ENCODE measurements at regions not wholly inside any gene's neighbourhood (a gene's known extent, or its start where the extent isn't known, plus 50 kb on each side); places are given as distances from the start of the nearest gene placed in this dataset.
A peak's percentile ranks its signal among the peaks of the same experiment; 100 is the strongest.

DNA sequence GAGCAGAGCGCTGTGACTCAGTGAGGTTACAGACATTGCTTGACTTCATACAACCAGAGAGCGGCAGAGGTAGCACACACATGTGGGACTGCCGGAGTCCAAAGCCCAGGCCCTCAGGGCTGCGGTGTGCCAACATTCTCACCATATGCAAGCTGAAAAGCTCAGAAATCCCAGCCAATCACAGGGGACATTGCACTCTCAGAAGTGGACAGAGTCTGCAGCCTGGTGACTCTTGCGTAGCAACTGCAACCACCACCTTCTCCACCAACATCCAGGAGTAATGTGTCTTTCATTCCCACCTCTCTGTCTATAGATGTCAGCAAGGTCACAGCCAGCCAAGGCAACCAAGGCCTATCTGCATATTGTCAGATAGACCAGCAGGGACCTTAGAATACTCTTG lies 158.1 kb downstream of the TTC32 start:
- no peaks in the 10 kb centered on the region for H3K36me3 ChIP-seq (ENCODE audit: control insufficient read depth, insufficient read depth, low read length)
- no peaks in the 10 kb centered on the region for H3K27me3 ChIP-seq (ENCODE audit: control insufficient read depth, insufficient read depth, low read length)
- no CpG with 5 or more reads among the region's 5 CpGs for WGBS (ENCODE audit: insufficient coverage, low lambda C conversion rate)
- DNase-seq, result no peak
- H3K4me3 ChIP-seq (ENCODE audit: low read length), result no peak overlapping the region
- H3K27ac ChIP-seq (ENCODE audit: low read length), result no peak overlapping the region
- no peaks in the 10 kb centered on the region for H3K9me3 ChIP-seq (ENCODE audit: control insufficient read depth, low read depth, low read length)
- H3K4me1 ChIP-seq (ENCODE audit: control insufficient read depth, insufficient read depth, low read length), result no peaks in the 10 kb centered on the region

GRCh38 chr2:19742872-19743271 lies 158.9 kb downstream of the TTC32 start:
- DNase-seq, result no peak
- H3K9me3 ChIP-seq (ENCODE audit: control insufficient read depth, low read depth, low read length), result no peaks in the 10 kb centered on the region
- H3K36me3 ChIP-seq (ENCODE audit: control insufficient read depth, insufficient read depth, low read length), result no peaks in the 10 kb centered on the region
- no peaks in the 10 kb centered on the region for H3K4me1 ChIP-seq (ENCODE audit: control insufficient read depth, insufficient read depth, low read length)
- no peak overlapping the region for H3K27ac ChIP-seq (ENCODE audit: low read length)
- no peaks in the 10 kb centered on the region for H3K27me3 ChIP-seq (ENCODE audit: control insufficient read depth, insufficient read depth, low read length)
- WGBS (ENCODE audit: insufficient coverage, low lambda C conversion rate), result 100% methylated on average over 1 of the region's 2 CpGs
- no peak overlapping the region for H3K4me3 ChIP-seq (ENCODE audit: low read length)

DNA sequence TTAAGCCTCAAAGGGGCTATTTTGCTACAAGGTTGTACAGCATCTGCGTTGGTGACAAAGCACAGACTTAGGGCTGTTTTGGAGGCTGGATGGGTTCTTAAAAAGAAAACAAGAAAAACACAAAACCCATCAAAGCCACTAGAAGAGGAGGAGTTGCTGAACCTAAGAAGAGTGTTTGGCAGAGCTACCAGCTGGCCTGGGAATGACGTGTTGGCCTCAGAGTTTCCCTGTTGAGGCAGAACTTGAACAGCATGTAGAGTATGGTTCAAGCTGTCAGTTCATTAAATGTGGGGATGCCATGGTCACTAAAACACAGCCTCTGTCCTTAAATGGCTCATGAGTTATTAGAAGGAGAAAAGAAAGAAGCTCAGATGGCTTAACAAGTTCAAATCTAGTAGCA lies 162.5 kb downstream of the TTC32 start:
- H3K9me3 ChIP-seq (ENCODE audit: control insufficient read depth, low read depth, low read length), result no peaks in the 10 kb centered on the region
- no peaks in the 10 kb centered on the region for H3K27me3 ChIP-seq (ENCODE audit: control insufficient read depth, insufficient read depth, low read length)
- H3K27ac ChIP-seq (ENCODE audit: low read length), result no peak overlapping the region
- H3K36me3 ChIP-seq (ENCODE audit: control insufficient read depth, insufficient read depth, low read length), result no peaks in the 10 kb centered on the region
- no CpG with 5 or more reads among the region's 2 CpGs for WGBS (ENCODE audit: insufficient coverage, low lambda C conversion rate)
- no peaks in the 10 kb centered on the region for H3K4me1 ChIP-seq (ENCODE audit: control insufficient read depth, insufficient read depth, low read length)
- DNase-seq, result no peak
- no peak overlapping the region for H3K4me3 ChIP-seq (ENCODE audit: low read length)

GRCh38 chr2:19738707-19739106 lies 163.1 kb downstream of the TTC32 start:
- no peaks in the 10 kb centered on the region for H3K4me1 ChIP-seq (ENCODE audit: control insufficient read depth, insufficient read depth, low read length)
- no peaks in the 10 kb centered on the region for H3K36me3 ChIP-seq (ENCODE audit: control insufficient read depth, insufficient read depth, low read length)
- 40% methylated on average over 1 of the region's 11 CpGs for WGBS (ENCODE audit: insufficient coverage, low lambda C conversion rate)
- no peak overlapping the region for H3K27ac ChIP-seq (ENCODE audit: low read length)
- no peaks in the 10 kb centered on the region for H3K9me3 ChIP-seq (ENCODE audit: control insufficient read depth, low read depth, low read length)
- H3K4me3 ChIP-seq (ENCODE audit: low read length), result no peak overlapping the region
- no peaks in the 10 kb centered on the region for H3K27me3 ChIP-seq (ENCODE audit: control insufficient read depth, insufficient read depth, low read length)
- DNase-seq, result no peak

DNA sequence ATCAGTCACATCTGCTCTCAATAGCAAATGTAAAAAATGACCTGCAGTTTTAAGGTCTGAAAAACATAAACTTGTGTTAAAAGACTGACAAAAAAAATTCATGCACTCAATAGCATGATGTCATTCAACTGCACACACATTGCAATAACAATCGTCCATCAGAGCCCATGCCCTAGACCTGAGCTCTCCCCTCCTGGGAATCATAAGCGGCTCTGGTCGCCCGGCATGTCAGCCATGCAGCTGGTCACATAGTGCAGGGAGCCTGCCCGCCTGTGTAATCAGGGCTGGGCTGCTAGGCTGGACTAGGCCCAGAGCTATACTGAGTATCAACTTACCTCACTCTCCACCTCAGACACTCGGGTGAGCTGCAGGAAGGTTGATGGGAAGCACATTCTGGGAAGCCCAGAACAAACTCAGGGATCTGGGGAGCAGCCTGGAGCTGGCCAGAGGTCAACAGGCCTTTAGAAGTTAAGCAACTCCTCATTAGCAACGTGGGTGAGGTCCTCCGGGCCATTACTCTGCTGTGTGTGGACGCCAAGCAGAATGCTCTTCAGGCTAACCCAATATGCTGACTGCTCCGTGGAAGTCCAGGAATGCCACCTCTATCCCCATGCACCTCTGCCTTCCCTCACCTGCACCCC lies 165.5 kb downstream of the TTC32 start:
- H3K27me3 ChIP-seq (ENCODE audit: control insufficient read depth, insufficient read depth, low read length), result no peaks in the 10 kb centered on the region
- WGBS (ENCODE audit: insufficient coverage, low lambda C conversion rate), result no CpG with 5 or more reads among the region's 10 CpGs

GRCh38 chr2:19733951-19734425 lies 167.8 kb downstream of the TTC32 start:
- no peaks in the 10 kb centered on the region for H3K27me3 ChIP-seq (ENCODE audit: control insufficient read depth, insufficient read depth, low read length)
- no peaks in the 10 kb centered on the region for H3K36me3 ChIP-seq (ENCODE audit: control insufficient read depth, insufficient read depth, low read length)
- no peak overlapping the region for H3K4me3 ChIP-seq (ENCODE audit: low read length)
- WGBS (ENCODE audit: insufficient coverage, low lambda C conversion rate), result no CpG with 5 or more reads among the region's 3 CpGs
- H3K9me3 ChIP-seq (ENCODE audit: control insufficient read depth, low read depth, low read length), result no peaks in the 10 kb centered on the region
- DNase-seq, result peak in 1 of 2 donors; percentile 13
- no peaks in the 10 kb centered on the region for H3K4me1 ChIP-seq (ENCODE audit: control insufficient read depth, insufficient read depth, low read length)
- no peak overlapping the region for H3K27ac ChIP-seq (ENCODE audit: low read length)

More for the DNA sequence above, 165.5 kb downstream of the TTC32 start:
- Histone ChIP-seq H3K4me1 (ENCODE audit: control insufficient read depth, insufficient read depth, low read length) (no peaks in the 10 kb centered on the region), H3K9me3 (ENCODE audit: control insufficient read depth, low read depth, low read length) (no peaks in the 10 kb centered on the region), H3K27ac (ENCODE audit: low read length) (no peak overlapping the region), H3K36me3 (ENCODE audit: control insufficient read depth, insufficient read depth, low read length) (no peaks in the 10 kb centered on the region), H3K4me3 (ENCODE audit: low read length) (no peak overlapping the region)
- DNase-seq, result no peak

- Histone ChIP-seq H3K9me3 (ENCODE audit: control insufficient read depth, low read depth, low read length) (no peaks in the 10 kb centered on the region), H3K4me1 (ENCODE audit: control insufficient read depth, insufficient read depth, low read length) (no peaks in the 10 kb centered on the region), H3K36me3 (ENCODE audit: control insufficient read depth, insufficient read depth, low read length) (no peaks in the 10 kb centered on the region), H3K4me3 (ENCODE audit: low read length) (no peak overlapping the region), H3K27me3 (ENCODE audit: control insufficient read depth, insufficient read depth, low read length) (no peaks in the 10 kb centered on the region), H3K27ac (ENCODE audit: low read length) (no peak overlapping the region)
- no CpG with 5 or more reads among the region's 4 CpGs for WGBS (ENCODE audit: insufficient coverage, low lambda C conversion rate)
- no peak for DNase-seq
Measured at GRCh38 chr2:19733390-19733789, 168.4 kb downstream of the TTC32 start.

- Histone ChIP-seq H3K9me3 (ENCODE audit: control insufficient read depth, low read depth, low read length) (no peaks in the 10 kb centered on the region), H3K4me1 (ENCODE audit: control insufficient read depth, insufficient read depth, low read length) (no peaks in the 10 kb centered on the region), H3K4me3 (ENCODE audit: low read length) (no peak overlapping the region), H3K36me3 (ENCODE audit: control insufficient read depth, insufficient read depth, low read length) (no peaks in the 10 kb centered on the region), H3K27me3 (ENCODE audit: control insufficient read depth, insufficient read depth, low read length) (no peaks in the 10 kb centered on the region), H3K27ac (ENCODE audit: low read length) (no peak overlapping the region)
- WGBS (ENCODE audit: insufficient coverage, low lambda C conversion rate), result no CpG with 5 or more reads among the region's 2 CpGs
- no peak for DNase-seq
Measured at GRCh38 chr2:19732255-19732654, 169.5 kb downstream of the TTC32 start.

GRCh38 chr2:19731515-19731914 lies 170.3 kb downstream of the TTC32 start:
- Histone ChIP-seq H3K4me3 (ENCODE audit: low read length) (no peak overlapping the region), H3K36me3 (ENCODE audit: control insufficient read depth, insufficient read depth, low read length) (no peaks in the 10 kb centered on the region), H3K27ac (ENCODE audit: low read length) (no peak overlapping the region), H3K27me3 (ENCODE audit: control insufficient read depth, insufficient read depth, low read length) (no peaks in the 10 kb centered on the region), H3K9me3 (ENCODE audit: control insufficient read depth, low read depth, low read length) (no peaks in the 10 kb centered on the region), H3K4me1 (ENCODE audit: control insufficient read depth, insufficient read depth, low read length) (no peaks in the 10 kb centered on the region)
- WGBS (ENCODE audit: insufficient coverage, low lambda C conversion rate), result 100% methylated on average over 1 of the region's 2 CpGs
- no peak for DNase-seq

DNA sequence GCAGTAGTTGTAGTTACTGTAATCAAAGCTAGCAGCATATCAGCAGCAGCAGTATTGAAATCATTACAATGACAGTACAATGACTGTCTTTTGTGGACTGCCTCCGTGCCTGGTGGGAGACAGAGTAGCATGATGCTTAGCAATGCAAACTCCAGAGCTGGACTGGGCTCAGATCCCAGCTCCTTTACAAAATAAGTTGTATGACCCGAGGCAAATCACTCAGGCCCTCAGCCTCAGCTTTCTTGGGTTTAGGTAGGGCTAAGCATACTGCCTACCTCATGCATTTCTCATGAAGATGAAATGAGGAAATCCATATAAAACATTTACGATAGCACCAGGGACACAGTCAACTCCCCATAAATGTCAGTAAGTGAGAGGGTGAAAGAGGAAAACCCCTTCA lies 170.7 kb downstream of the TTC32 start:
- Histone ChIP-seq H3K27me3 (ENCODE audit: control insufficient read depth, insufficient read depth, low read length) (no peaks in the 10 kb centered on the region), H3K9me3 (ENCODE audit: control insufficient read depth, low read depth, low read length) (no peaks in the 10 kb centered on the region), H3K27ac (ENCODE audit: low read length) (no peak overlapping the region), H3K4me1 (ENCODE audit: control insufficient read depth, insufficient read depth, low read length) (no peaks in the 10 kb centered on the region), H3K4me3 (ENCODE audit: low read length) (no peak overlapping the region), H3K36me3 (ENCODE audit: control insufficient read depth, insufficient read depth, low read length) (no peaks in the 10 kb centered on the region)
- 100% methylated on average over 1 of the region's 3 CpGs for WGBS (ENCODE audit: insufficient coverage, low lambda C conversion rate)
- DNase-seq, result no peak

DNA sequence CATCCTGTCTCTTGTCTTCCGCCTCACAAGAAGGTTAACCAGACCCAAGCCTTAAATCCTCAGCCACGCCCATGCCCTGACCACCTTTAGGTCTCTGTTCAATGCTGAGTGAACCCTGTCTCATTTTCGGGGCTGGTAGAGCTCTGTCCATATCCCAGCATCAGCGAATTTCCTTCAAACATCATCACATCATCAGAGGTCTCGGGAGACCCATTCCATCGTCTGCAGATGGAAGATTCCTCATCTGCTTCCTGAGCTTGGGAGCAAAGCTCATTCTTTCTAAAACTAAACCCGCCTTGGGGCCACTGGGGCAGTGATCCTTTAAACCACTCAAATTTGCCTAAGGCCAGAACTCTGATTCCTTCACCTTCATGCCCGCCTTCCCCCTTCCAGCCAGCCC lies 173.7 kb downstream of the TTC32 start:
- DNase-seq, result no peak
- no peak overlapping the region for H3K27ac ChIP-seq (ENCODE audit: low read length)
- no peaks in the 10 kb centered on the region for H3K9me3 ChIP-seq (ENCODE audit: control insufficient read depth, low read depth, low read length)
- H3K4me3 ChIP-seq (ENCODE audit: low read length), result no peak overlapping the region
- H3K36me3 ChIP-seq (ENCODE audit: control insufficient read depth, insufficient read depth, low read length), result no peaks in the 10 kb centered on the region
- no CpG with 5 or more reads among the region's 8 CpGs for WGBS (ENCODE audit: insufficient coverage, low lambda C conversion rate)
- no peaks in the 10 kb centered on the region for H3K27me3 ChIP-seq (ENCODE audit: control insufficient read depth, insufficient read depth, low read length)
- no peaks in the 10 kb centered on the region for H3K4me1 ChIP-seq (ENCODE audit: control insufficient read depth, insufficient read depth, low read length)
